Hepatocyte (in vitro differentiated cells): ENCODE measurements at regions not wholly inside any gene's neighbourhood (a gene's known extent, or its start where the extent isn't known, plus 50 kb on each side); places are given as distances from the start of the nearest gene placed in this dataset.

Experiments
- DNase-seq: peaks from one replicate; pipeline ENCODE4 v3.0.0-alpha.2; 2016; ENCODE audit warnings: low spot score
- H2AFZ ChIP-seq: fragments of 200-600 bp; sonication (generic); 2 replicates; pipeline ENCODE4 v1.6.0; 2016; ENCODE audit warnings: antibody characterized with exemption, mild to moderate bottlenecking
- H3K27ac ChIP-seq: fragments of 200-600 bp; sonication (generic); 2 replicates; pipeline ENCODE4 v1.5.1; 2016; ENCODE audit warnings: mild to moderate bottlenecking
- H3K27me3 ChIP-seq: fragments of 200-600 bp; sonication (generic); 2 replicates; pipeline ENCODE4 v1.6.1; 2016
- H3K36me3 ChIP-seq: fragments of 200-600 bp; sonication (generic); replicated peaks from 2 replicates; pipeline ENCODE4 v1.5.1; 2016; ENCODE audit warnings: low read depth; ENCODE audit not compliant: insufficient read depth
- H3K4me1 ChIP-seq: fragments of 200-600 bp; sonication (generic); 2 replicates; pipeline ENCODE4 v1.5.1; 2016; ENCODE audit warnings: mild to moderate bottlenecking, moderate library complexity; ENCODE audit not compliant: insufficient read depth
- H3K4me2 ChIP-seq: fragments of 200-600 bp; sonication (generic); 2 replicates; pipeline ENCODE4 v1.6.0; 2016
- H3K4me3 ChIP-seq: fragments of 200-600 bp; sonication (generic); 2 replicates; pipeline ENCODE4 v1.5.1; 2016; ENCODE audit warnings: mild to moderate bottlenecking
- H3K79me2 ChIP-seq: fragments of 200-600 bp; sonication (generic); 2 replicates; pipeline ENCODE4 v1.6.0; 2017; ENCODE audit warnings: mild to moderate bottlenecking
- H3K9me2 ChIP-seq: fragments of 200-600 bp; sonication (generic); replicated peaks from 2 replicates; pipeline ENCODE4 v1.6.0; 2017; ENCODE audit warnings: mild to moderate bottlenecking; ENCODE audit not compliant: insufficient read depth
- H3K9me3 ChIP-seq: fragments of 200-600 bp; sonication (generic); 2 replicates; pipeline ENCODE4 v1.5.1; 2016; ENCODE audit warnings: low read depth, mild to moderate bottlenecking
- H4K20me1 ChIP-seq: fragments of 200-600 bp; sonication (generic); 2 replicates; pipeline ENCODE4 v1.6.0; 2016; ENCODE audit warnings: mild to moderate bottlenecking; ENCODE audit not compliant: insufficient read depth, poor library complexity, severe bottlenecking
- CTCF ChIP-seq: fragments of 200-600 bp; sonication (generic); IDR thresholded peaks from 2 replicates; pipeline ENCODE4 v1.5.1; 2016; ENCODE audit warnings: antibody characterized with exemption, mild to moderate bottlenecking; ENCODE audit not compliant: poor library complexity
- EZH2 ChIP-seq: fragments of 200-600 bp; sonication (generic); IDR thresholded peaks from 2 replicates; pipeline ENCODE4 v1.6.1; 2016; ENCODE audit warnings: antibody characterized with exemption, mild to moderate bottlenecking, borderline replicate concordance
- EZH2phosphoT487 ChIP-seq: fragments of 200-600 bp; sonication (generic); IDR thresholded peaks from one replicate; pipeline ENCODE4 v1.6.1; 2018; ENCODE audit warnings: antibody characterized with exemption, mild to moderate bottlenecking, low read depth, moderate library complexity; ENCODE audit not compliant: unreplicated experiment, severe bottlenecking
- WGBS: methylation state at CpG from one replicate; pipeline ENCODE4 v1.1.6; 2016; ENCODE audit warnings: low lambda C conversion rate; ENCODE audit errors: missing lambda C conversion rate; 5-methylcytosine and 5-hydroxymethylcytosine counted together

- Histone ChIP-seq H4K20me1 (no peaks in the 10 kb centered on the region), H3K4me3 (no peak overlapping the region), H3K4me2 (no peak overlapping the region), H3K36me3 (no peaks in the 10 kb centered on the region), H3K4me1 (no peaks in the 10 kb centered on the region), H3K27ac (no peak overlapping the region), H3K27me3 (no peaks in the 10 kb centered on the region), H2AFZ (no peak overlapping the region), H3K79me2 (no peaks in the 10 kb centered on the region), H3K9me3 (peaks cover 3% of the 10 kb centered on the region), H3K9me2 (no peaks in the 10 kb centered on the region)
- TF ChIP-seq CTCF, result no peak
- DNase-seq, result no peak
- 84% methylated on average over 2 of the region's 2 CpGs for WGBS
Observed at GRCh38 chr1:61563611-61564010, 161.3 kb downstream of the TM2D1 start.

- Histone ChIP-seq H3K9me3 (peaks cover 3% of the 10 kb centered on the region), H4K20me1 (no peaks in the 10 kb centered on the region), H3K9me2 (no peaks in the 10 kb centered on the region), H3K4me3 (no peak overlapping the region), H3K27me3 (no peaks in the 10 kb centered on the region), H3K4me2 (no peak overlapping the region), H2AFZ (no peak overlapping the region), H3K36me3 (no peaks in the 10 kb centered on the region), H3K79me2 (no peaks in the 10 kb centered on the region), H3K4me1 (no peaks in the 10 kb centered on the region), H3K27ac (no peak overlapping the region)
- no peak for TF ChIP-seq EZH2
- no peak for DNase-seq
Observed at GRCh38 chr1:61561666-61562065, 163.3 kb downstream of the TM2D1 start.

GRCh38 chr1:61560385-61560784 is 164.6 kb downstream of the TM2D1 start:
- Histone ChIP-seq H4K20me1 (no peaks in the 10 kb centered on the region), H2AFZ (no peak overlapping the region), H3K4me3 (no peak overlapping the region), H3K27ac (no peak overlapping the region), H3K4me2 (no peak overlapping the region), H3K9me3 (no peaks in the 10 kb centered on the region), H3K27me3 (no peaks in the 10 kb centered on the region), H3K36me3 (no peaks in the 10 kb centered on the region), H3K79me2 (no peaks in the 10 kb centered on the region), H3K4me1 (no peaks in the 10 kb centered on the region), H3K9me2 (no peaks in the 10 kb centered on the region)
- WGBS, result 96% methylated on average over 2 of the region's 2 CpGs
- TF ChIP-seq EZH2 (no peak), CTCF (no peak), EZH2phosphoT487 (no peak)
- no peak for DNase-seq

GRCh38 chr1:61556631-61557030 is 168.3 kb downstream of the TM2D1 start:
- no peaks in the 10 kb centered on the region for H3K27me3 ChIP-seq
- H3K4me3 ChIP-seq, result no peak overlapping the region
- DNase-seq, result no peak
- 94% methylated on average over 3 of the region's 3 CpGs for WGBS
- no peaks in the 10 kb centered on the region for H3K4me1 ChIP-seq
- no peaks in the 10 kb centered on the region for H3K79me2 ChIP-seq
- no peaks in the 10 kb centered on the region for H4K20me1 ChIP-seq
- TF ChIP-seq EZH2, result no peak
- no peak for TF ChIP-seq CTCF
- no peak for TF ChIP-seq EZH2phosphoT487
- H3K36me3 ChIP-seq, result no peaks in the 10 kb centered on the region
- H3K4me2 ChIP-seq, result no peak overlapping the region
- H3K9me2 ChIP-seq, result no peaks in the 10 kb centered on the region
- no peak overlapping the region for H2AFZ ChIP-seq
- H3K9me3 ChIP-seq, result no peaks in the 10 kb centered on the region
- H3K27ac ChIP-seq, result no peak overlapping the region
